Chondrocyte (in vitro differentiated cells): ENCODE measurements at regions not wholly inside any gene's neighbourhood (a gene's known extent, or its start where the extent isn't known, plus 50 kb on each side); places are given as distances from the start of the nearest gene placed in this dataset.

Source experiments
- DNase-seq: peaks from one replicate; pipeline ENCODE4 v3.0.0; 2021; ENCODE audit warnings: mixed read lengths, low spot score
- H3K27ac Mint-ChIP-seq: one replicate; pipeline ENCODE4 v1.8.0; 2021; ENCODE audit warnings: mild to moderate bottlenecking, moderate library complexity, mixed read lengths; ENCODE audit not compliant: unreplicated experiment
- H3K27me3 Mint-ChIP-seq: 2 replicates; pipeline ENCODE4 v1.8.0; 2021; ENCODE audit warnings: low read depth, mixed read lengths
- H3K36me3 Mint-ChIP-seq: 2 replicates; pipeline ENCODE4 v1.8.0; 2021; ENCODE audit warnings: low read depth, mixed read lengths
- H3K4me1 Mint-ChIP-seq: 2 replicates; pipeline ENCODE4 v1.8.0; 2021; ENCODE audit warnings: low read depth, mild to moderate bottlenecking, mixed read lengths
- H3K4me3 Mint-ChIP-seq: one replicate; pipeline ENCODE4 v1.8.0; 2021; ENCODE audit warnings: mild to moderate bottlenecking, moderate library complexity, mixed read lengths; ENCODE audit not compliant: unreplicated experiment
- H3K9me3 Mint-ChIP-seq: 2 replicates; pipeline ENCODE4 v1.8.0; 2021; ENCODE audit warnings: low read depth, mixed read lengths
- CTCF ChIP-seq: fragments of 200-600 bp; sonication (generic); IDR thresholded peaks from 2 replicates; pipeline ENCODE4 v1.5.0; 2021; ENCODE audit warnings: antibody characterized with exemption, mild to moderate bottlenecking, moderate library complexity

- no peak overlapping the region for H3K4me3 Mint-ChIP-seq
- no peak for DNase-seq
- no peaks in the 10 kb centered on the region for H3K36me3 Mint-ChIP-seq
- no peak for TF ChIP-seq CTCF
- H3K27ac Mint-ChIP-seq, result no peak overlapping the region
- no peaks in the 10 kb centered on the region for H3K27me3 Mint-ChIP-seq
- H3K9me3 Mint-ChIP-seq, result peaks cover 6% of the 10 kb centered on the region
- peaks cover 5% of the 10 kb centered on the region for H3K4me1 Mint-ChIP-seq
Measured at GRCh38 chr4:29295280-29295679, 1424.9 kb upstream of the PCDH7 start.

DNA sequence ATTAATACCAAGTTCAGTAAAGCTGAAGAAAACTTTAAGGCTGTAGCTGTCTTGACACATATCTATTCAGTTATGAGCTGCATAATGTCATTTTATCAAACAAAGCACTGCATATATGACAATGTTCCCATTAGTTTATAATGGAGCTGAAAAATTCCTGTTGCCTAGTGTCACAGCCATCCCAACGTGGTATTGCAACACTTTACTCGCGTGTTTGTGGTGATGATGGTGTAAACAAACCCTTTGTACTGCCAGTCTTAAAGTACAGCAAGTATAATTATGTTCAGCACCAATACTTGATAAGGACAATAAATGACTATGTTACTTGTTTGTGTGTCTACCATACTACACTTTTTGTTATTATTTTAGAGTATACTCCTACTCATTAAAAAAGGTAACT lies 1415.6 kb upstream of the PCDH7 start:
- no peak for TF ChIP-seq CTCF
- Mint-ChIP-seq H3K9me3 (no peaks in the 10 kb centered on the region), H3K27ac (no peak overlapping the region), H3K36me3 (no peaks in the 10 kb centered on the region), H3K4me1 (peaks cover 11% of the 10 kb centered on the region), H3K4me3 (no peak overlapping the region), H3K27me3 (no peaks in the 10 kb centered on the region)
- DNase-seq, result no peak

DNA sequence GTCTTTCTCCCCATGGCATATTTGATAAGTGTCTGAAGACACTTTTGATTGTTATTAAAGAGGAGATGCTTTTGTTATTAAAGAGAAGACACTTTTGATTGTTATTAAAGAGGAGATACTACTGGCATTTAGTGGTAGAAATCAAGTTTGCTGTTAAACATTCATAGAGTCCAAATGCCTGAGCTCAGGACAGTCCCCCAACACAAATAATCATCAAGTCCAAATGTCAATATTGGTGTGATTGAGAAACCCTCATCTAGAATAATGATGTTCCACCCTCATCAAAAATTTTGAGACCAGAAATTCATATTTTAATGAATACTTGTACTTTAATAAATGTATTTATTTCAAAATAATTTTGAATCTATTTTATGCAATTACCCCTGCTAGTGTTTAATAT lies 1412.9 kb upstream of the PCDH7 start:
- Mint-ChIP-seq H3K36me3 (no peaks in the 10 kb centered on the region), H3K9me3 (no peaks in the 10 kb centered on the region), H3K27ac (no peak overlapping the region), H3K4me3 (no peak overlapping the region), H3K4me1 (peaks cover 20% of the 10 kb centered on the region), H3K27me3 (no peaks in the 10 kb centered on the region)
- no peak for DNase-seq
- TF ChIP-seq CTCF, result no peak

- TF ChIP-seq CTCF, result no peak
- Mint-ChIP-seq H3K4me3 (no peak overlapping the region), H3K36me3 (no peaks in the 10 kb centered on the region), H3K9me3 (no peaks in the 10 kb centered on the region), H3K27ac (no peak overlapping the region), H3K27me3 (no peaks in the 10 kb centered on the region), H3K4me1 (peaks cover 20% of the 10 kb centered on the region)
- no peak for DNase-seq
Measured at GRCh38 chr4:29307755-29308154, 1412.4 kb upstream of the PCDH7 start.

DNA sequence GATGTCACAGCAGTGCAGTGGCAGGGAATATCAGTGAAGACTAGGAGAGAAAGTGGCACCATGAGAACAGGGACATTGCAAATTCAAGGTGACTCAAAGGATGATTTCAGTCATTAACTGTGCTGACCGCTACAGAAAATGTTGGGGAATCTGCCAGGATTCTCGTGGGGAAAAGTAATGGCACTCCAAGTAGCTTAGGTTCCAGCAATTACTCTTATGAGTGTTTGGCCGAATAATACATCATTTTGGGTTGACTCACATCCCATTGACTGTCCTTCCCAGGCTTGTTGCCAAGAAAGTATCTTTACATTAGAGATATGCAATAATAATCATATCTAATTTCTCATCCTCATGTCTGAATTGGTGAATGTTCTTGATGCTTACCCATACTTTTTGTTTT lies 1411.1 kb upstream of the PCDH7 start:
- H3K27ac Mint-ChIP-seq, result no peak overlapping the region
- no peak for TF ChIP-seq CTCF
- H3K9me3 Mint-ChIP-seq, result no peaks in the 10 kb centered on the region
- no peaks in the 10 kb centered on the region for H3K36me3 Mint-ChIP-seq
- no peak for DNase-seq
- H3K27me3 Mint-ChIP-seq, result no peaks in the 10 kb centered on the region
- H3K4me3 Mint-ChIP-seq, result no peak overlapping the region
- peaks cover 20% of the 10 kb centered on the region for H3K4me1 Mint-ChIP-seq
